ENCODE measurements at regions not wholly inside any gene's neighbourhood (a gene's known extent, or its start where the extent isn't known, plus 50 kb on each side); places are given as distances from the start of the nearest gene placed in this dataset.

- TF ChIP-seq CTCF (conservative IDR thresholded peaks at IDR 0.05 in 1 of 2, IDR thresholded peaks at IDR 0.05 in 1 of 2; ENCODE audit: extremely low read depth in 1 of 2, insufficient read depth in 1 of 2, low read depth in 1 of 2, low read length in 2 of 2) = no peak
- TF ChIP-seq EZH2 (IDR thresholded peaks at IDR 0.05; ENCODE audit: borderline replicate concordance, low read length) = no peak
Measured at GRCh38 chr6:10221178-10221577, 193.7 kb downstream of the TFAP2A start.

All from mammary epithelial cell (primary cell).